ENCODE measurements at regions not wholly inside any gene's neighbourhood (a gene's known extent, or its start where the extent isn't known, plus 50 kb on each side); places are given as distances from the start of the nearest gene placed in this dataset.

- Histone ChIP-seq H3K27ac (no peak overlapping the region), H3K27me3 (ENCODE audit: insufficient read depth, low read depth, severe bottlenecking) (no peaks in the 10 kb centered on the region), H3K9me3 (ENCODE audit: severe bottlenecking) (no peaks in the 10 kb centered on the region), H3K4me3 (ENCODE audit: low read depth, low read length) (no peak overlapping the region), H3K36me3 (no peaks in the 10 kb centered on the region)
- no peak for TF ChIP-seq CTCF (IDR thresholded peaks at IDR 0.05; ENCODE audit: low read depth, low read length)
- DNase-seq = no peak
Measured at GRCh38 chr5:145588558-145588957, 246.6 kb downstream of the PRELID2 start.

- TF ChIP-seq CTCF (IDR thresholded peaks at IDR 0.05; ENCODE audit: low read depth, low read length) = no peak
- no peak overlapping the region for H3K27ac ChIP-seq
Measured at GRCh38 chr5:145588113-145588512, 247.0 kb downstream of the PRELID2 start.

GRCh38 chr5:145587710-145588109, 247.4 kb downstream of the PRELID2 start:
- no peaks in the 10 kb centered on the region for H3K36me3 ChIP-seq
- H3K27ac ChIP-seq = no peak overlapping the region
- no peaks in the 10 kb centered on the region for H3K9me3 ChIP-seq (ENCODE audit: severe bottlenecking)
- H3K4me3 ChIP-seq (ENCODE audit: low read depth, low read length) = no peak overlapping the region
- no peaks in the 10 kb centered on the region for H3K27me3 ChIP-seq (ENCODE audit: insufficient read depth, low read depth, severe bottlenecking)
- DNase-seq = no peak
- no peak for TF ChIP-seq CTCF (IDR thresholded peaks at IDR 0.05; ENCODE audit: low read depth, low read length)

More at GRCh38 chr5:145588113-145588512, 247.0 kb downstream of the PRELID2 start:
- Histone ChIP-seq H3K27me3 (ENCODE audit: insufficient read depth, low read depth, severe bottlenecking) (no peaks in the 10 kb centered on the region), H3K36me3 (no peaks in the 10 kb centered on the region), H3K4me3 (ENCODE audit: low read depth, low read length) (no peak overlapping the region), H3K9me3 (ENCODE audit: severe bottlenecking) (no peaks in the 10 kb centered on the region)
- DNase-seq = no peak

GRCh38 chr5:145587308-145587672, 247.9 kb downstream of the PRELID2 start:
- Histone ChIP-seq H3K27ac (no peak overlapping the region), H3K9me3 (ENCODE audit: severe bottlenecking) (no peaks in the 10 kb centered on the region), H3K36me3 (no peaks in the 10 kb centered on the region), H3K4me3 (ENCODE audit: low read depth, low read length) (no peak overlapping the region), H3K27me3 (ENCODE audit: insufficient read depth, low read depth, severe bottlenecking) (no peaks in the 10 kb centered on the region)
- no peak for DNase-seq
- no peak for TF ChIP-seq CTCF (IDR thresholded peaks at IDR 0.05; ENCODE audit: low read depth, low read length)

GRCh38 chr5:145586661-145587307, 248.4 kb downstream of the PRELID2 start:
- TF ChIP-seq CTCF (IDR thresholded peaks at IDR 0.05; ENCODE audit: low read depth, low read length) = no peak
- Histone ChIP-seq H3K4me3 (ENCODE audit: low read depth, low read length) (no peak overlapping the region), H3K9me3 (ENCODE audit: severe bottlenecking) (no peaks in the 10 kb centered on the region), H3K27ac (no peak overlapping the region), H3K27me3 (ENCODE audit: insufficient read depth, low read depth, severe bottlenecking) (no peaks in the 10 kb centered on the region), H3K36me3 (no peaks in the 10 kb centered on the region)
- no peak for DNase-seq
